ENCODE measurements at regions not wholly inside any gene's neighbourhood (a gene's known extent, or its start where the extent isn't known, plus 50 kb on each side); places are given as distances from the start of the nearest gene placed in this dataset.
"Not testable (repeated sequence)": the region's sequence is repeated elsewhere in the genome, so short reads cannot be mapped to it uniquely, and the experiment has no call there.

DNA sequence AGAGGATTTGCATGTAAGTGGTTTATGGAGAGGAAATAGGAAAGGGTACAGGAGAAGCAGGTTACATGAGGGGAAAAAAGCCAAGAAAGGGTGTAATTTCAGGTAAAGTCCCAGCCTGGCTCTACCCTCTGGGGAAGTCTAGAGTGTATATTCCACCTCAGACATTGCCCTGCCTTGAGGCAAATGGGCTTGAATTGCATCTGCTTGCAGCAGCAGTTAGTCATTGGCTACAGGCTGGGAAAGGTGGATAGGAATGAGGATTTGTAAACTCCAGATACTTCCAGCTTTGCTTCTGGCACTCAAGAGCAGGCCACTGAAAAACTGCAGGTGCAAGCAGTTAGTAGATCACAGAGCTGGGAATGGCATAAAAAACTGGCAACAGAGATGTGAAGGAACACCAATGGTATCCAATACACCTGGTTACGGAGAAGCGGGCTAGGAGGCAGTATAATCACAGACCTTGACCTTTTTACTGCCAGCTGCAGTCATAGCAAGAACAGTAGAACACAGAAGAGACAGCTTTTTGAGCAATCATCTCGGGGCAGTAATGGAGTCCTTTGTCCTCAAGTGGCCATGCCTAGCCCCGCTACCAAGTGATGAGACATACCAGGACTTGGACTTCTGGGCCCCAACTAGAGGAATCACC, 226.9 kb upstream of the NRIP1 start:
- no peak for DNase-seq (ENCODE audit: low read depth)
- TF ChIP-seq, protein P1, sequence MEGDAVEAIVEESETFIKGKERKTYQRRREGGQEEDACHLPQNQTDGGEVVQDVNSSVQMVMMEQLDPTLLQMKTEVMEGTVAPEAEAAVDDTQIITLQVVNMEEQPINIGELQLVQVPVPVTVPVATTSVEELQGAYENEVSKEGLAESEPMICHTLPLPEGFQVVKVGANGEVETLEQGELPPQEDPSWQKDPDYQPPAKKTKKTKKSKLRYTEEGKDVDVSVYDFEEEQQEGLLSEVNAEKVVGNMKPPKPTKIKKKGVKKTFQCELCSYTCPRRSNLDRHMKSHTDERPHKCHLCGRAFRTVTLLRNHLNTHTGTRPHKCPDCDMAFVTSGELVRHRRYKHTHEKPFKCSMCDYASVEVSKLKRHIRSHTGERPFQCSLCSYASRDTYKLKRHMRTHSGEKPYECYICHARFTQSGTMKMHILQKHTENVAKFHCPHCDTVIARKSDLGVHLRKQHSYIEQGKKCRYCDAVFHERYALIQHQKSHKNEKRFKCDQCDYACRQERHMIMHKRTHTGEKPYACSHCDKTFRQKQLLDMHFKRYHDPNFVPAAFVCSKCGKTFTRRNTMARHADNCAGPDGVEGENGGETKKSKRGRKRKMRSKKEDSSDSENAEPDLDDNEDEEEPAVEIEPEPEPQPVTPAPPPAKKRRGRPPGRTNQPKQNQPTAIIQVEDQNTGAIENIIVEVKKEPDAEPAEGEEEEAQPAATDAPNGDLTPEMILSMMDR (IDR thresholded peaks at IDR 0.05; ENCODE audit: low read depth, low read length, missing control alignments): no peak
- no peak overlapping the region for H3K4me3 ChIP-seq (ENCODE audit: low read depth, low read length)

DNA sequence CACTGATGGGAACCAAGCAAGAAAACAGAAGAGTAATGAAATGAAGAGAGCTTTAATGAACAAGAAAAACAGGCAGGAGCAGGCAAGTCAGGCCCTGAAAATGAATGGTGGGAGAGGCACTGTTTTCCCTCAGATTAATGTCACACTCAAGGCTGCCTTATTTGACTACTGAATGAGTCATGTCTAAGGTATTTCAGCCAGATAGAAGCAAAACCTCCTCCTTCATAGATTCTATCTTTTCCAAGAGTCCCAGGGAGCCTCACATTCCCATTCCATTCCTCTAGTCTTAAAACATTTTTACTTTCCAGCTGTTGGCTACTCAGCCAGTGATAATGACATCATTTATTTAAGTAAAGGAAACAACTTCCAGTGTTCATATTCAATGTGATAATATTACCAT, 228.4 kb upstream of the NRIP1 start:
- DNase-seq (ENCODE audit: low read depth): no peak
- TF ChIP-seq, protein P1 (IDR thresholded peaks at IDR 0.05; ENCODE audit: low read depth, low read length, missing control alignments): no peak
- H3K4me3 ChIP-seq (ENCODE audit: low read depth, low read length): no peak overlapping the region

DNA sequence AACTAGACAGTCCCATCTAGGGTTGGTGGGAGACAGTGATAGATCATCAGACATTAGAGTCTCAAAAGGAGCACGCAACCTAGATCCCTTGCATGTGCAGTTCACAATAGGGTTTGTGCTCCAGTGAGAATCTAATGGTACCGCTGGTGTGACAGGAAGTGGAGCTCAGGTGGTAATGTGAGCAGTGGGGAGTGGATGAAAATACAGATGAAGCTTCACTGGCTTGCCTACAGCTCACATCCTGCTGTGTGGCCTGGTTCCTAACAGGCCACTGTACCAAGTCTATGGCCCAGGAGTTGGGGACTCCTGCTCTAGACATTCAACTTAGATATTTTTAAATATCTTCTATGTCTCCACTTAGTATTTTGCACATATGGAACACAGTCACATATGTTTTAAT, 231.1 kb upstream of the NRIP1 start:
- TF ChIP-seq, protein P1 (IDR thresholded peaks at IDR 0.05; ENCODE audit: low read depth, low read length, missing control alignments): no peak

DNA sequence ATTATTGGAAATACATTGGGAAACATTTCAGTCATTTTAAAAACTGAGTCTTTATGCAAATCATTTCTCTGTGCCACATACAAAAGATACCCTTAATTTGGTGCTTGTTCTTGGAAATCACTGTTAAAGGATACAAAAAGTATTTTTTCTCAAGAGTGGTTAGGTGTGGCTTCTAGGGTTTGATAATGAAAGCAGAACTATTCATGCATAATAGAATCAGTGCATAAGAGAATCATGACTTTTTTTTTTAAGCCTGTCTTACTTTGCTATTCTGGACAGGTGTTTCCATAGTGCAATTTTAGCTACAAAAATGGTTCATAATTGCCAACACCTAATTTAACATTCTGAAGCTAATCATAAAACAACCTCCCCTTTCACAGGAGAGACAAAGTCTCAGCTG, 233.0 kb upstream of the NRIP1 start:
- DNase-seq (ENCODE audit: low read depth): no peak
- no peak overlapping the region for H3K4me3 ChIP-seq (ENCODE audit: low read depth, low read length)
- TF ChIP-seq, protein P1 (IDR thresholded peaks at IDR 0.05; ENCODE audit: low read depth, low read length, missing control alignments): no peak

More for the DNA sequence above, 231.1 kb upstream of the NRIP1 start:
- DNase-seq (ENCODE audit: low read depth): no peak
- H3K4me3 ChIP-seq (ENCODE audit: low read depth, low read length): no peak overlapping the region

DNA sequence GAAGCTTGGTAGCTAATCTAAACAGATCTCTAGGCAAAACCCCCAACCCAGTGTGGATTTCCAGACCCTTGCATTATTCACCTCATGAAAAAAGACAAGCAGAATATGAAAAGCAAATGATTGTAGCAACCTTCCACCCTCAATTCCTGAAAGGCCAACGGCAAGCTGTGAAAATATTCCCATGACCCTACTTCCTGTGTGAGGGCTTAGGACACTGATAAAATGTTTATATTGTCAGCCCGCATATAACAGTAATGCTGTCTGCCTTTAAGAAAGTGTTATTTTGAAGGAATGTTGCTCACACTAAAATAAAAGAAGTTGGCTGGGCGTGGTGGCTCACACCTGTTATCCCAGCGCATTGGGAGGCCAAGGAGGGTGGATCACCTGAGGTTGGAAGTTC, 233.5 kb upstream of the NRIP1 start:
- H3K4me3 ChIP-seq (ENCODE audit: low read depth, low read length): no peak overlapping the region
- DNase-seq (ENCODE audit: low read depth): no peak
- TF ChIP-seq, protein P1 (IDR thresholded peaks at IDR 0.05; ENCODE audit: low read depth, low read length, missing control alignments): no peak

DNA sequence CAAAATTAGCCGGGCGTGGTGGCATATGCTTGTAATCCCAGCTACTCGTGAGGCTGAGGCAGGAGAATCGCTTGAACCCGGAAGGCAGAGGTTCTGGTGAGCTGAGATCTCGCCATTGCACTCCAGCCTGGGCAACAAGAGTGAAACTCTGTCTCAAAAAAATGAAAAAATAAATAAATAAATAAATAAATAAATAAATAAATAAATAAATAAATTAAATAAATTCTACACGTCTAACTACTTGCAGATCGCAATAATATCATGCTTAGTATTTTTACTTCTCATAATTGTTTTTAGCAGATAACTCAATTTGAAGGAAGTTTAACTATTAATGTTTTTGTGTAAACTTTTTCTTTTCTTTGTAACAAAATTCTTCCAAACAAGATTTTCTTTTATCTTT, 234.0 kb upstream of the NRIP1 start:
- DNase-seq (ENCODE audit: low read depth); H3K4me3 ChIP-seq (ENCODE audit: low read depth, low read length): not testable (repeated sequence)

DNA sequence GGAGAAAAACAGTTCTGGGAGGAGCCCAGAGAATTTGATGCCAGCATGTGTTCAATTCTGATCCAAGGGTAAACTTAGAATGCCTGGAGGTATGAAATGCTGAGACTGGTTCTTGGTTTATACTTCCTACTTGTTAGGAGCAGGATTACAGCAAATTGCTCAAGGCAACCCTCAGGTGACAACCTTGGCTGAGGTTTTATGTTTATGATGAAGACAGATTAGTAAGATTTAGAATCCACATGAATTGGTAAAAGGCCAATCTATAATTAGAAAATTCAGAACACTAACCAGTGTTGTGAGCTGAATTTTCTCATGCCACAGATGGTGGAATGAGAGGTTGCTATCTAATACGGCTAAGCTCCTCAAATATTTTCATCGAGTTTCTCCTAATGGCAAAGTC, 235.3 kb upstream of the NRIP1 start:
- TF ChIP-seq, protein P1 (IDR thresholded peaks at IDR 0.05; ENCODE audit: low read depth, low read length, missing control alignments): no peak
- DNase-seq (ENCODE audit: low read depth): no peak
- no peak overlapping the region for H3K4me3 ChIP-seq (ENCODE audit: low read depth, low read length)
